ENCODE measurements at regions not wholly inside any gene's neighbourhood (a gene's known extent, or its start where the extent isn't known, plus 50 kb on each side); places are given as distances from the start of the nearest gene placed in this dataset.

GRCh38 chr7:32275216-32276009 lies 205.2 kb upstream of the PDE1C start:
- Histone ChIP-seq H3K4me1 (ENCODE audit: control insufficient read depth in 3 of 3, insufficient read depth in 3 of 3, low read length in 3 of 3) (no peaks in the 10 kb centered on the region), H3K36me3 (ENCODE audit: control insufficient read depth in 3 of 3, insufficient read depth in 3 of 3, low read length in 3 of 3) (no peaks in the 10 kb centered on the region), H3K9me3 (ENCODE audit: control insufficient read depth in 3 of 3, low read length in 3 of 3) (no peaks in the 10 kb centered on the region), H3K4me3 (ENCODE audit: low read length in 3 of 3) (no peak overlapping the region), H3K27ac (ENCODE audit: low read depth, low read length) (no peak overlapping the region), H3K27me3 (ENCODE audit: control insufficient read depth in 3 of 3, insufficient read depth in 3 of 3, low read length in 3 of 3) (peaks cover 0 to 3% (median 0%) of the 10 kb centered on the region in 3 donors), H3K9ac (ENCODE audit: low read depth in 1 of 3, low read length in 3 of 3) (no peak overlapping the region)

- Histone ChIP-seq H3K9me3 (ENCODE audit: control insufficient read depth in 3 of 3, low read length in 3 of 3) (no peaks in the 10 kb centered on the region), H3K9ac (ENCODE audit: low read depth in 1 of 3, low read length in 3 of 3) (no peak overlapping the region), H3K4me3 (ENCODE audit: low read length in 3 of 3) (no peak overlapping the region), H3K27me3 (ENCODE audit: control insufficient read depth in 3 of 3, insufficient read depth in 3 of 3, low read length in 3 of 3) (peaks cover 0 to 3% (median 0%) of the 10 kb centered on the region in 3 donors), H3K4me1 (ENCODE audit: control insufficient read depth in 3 of 3, insufficient read depth in 3 of 3, low read length in 3 of 3) (no peaks in the 10 kb centered on the region), H3K36me3 (ENCODE audit: control insufficient read depth in 3 of 3, insufficient read depth in 3 of 3, low read length in 3 of 3) (no peaks in the 10 kb centered on the region), H3K27ac (ENCODE audit: low read depth, low read length) (no peak overlapping the region)
Measured at GRCh38 chr7:32273297-32273696, 203.1 kb upstream of the PDE1C start.

DNA sequence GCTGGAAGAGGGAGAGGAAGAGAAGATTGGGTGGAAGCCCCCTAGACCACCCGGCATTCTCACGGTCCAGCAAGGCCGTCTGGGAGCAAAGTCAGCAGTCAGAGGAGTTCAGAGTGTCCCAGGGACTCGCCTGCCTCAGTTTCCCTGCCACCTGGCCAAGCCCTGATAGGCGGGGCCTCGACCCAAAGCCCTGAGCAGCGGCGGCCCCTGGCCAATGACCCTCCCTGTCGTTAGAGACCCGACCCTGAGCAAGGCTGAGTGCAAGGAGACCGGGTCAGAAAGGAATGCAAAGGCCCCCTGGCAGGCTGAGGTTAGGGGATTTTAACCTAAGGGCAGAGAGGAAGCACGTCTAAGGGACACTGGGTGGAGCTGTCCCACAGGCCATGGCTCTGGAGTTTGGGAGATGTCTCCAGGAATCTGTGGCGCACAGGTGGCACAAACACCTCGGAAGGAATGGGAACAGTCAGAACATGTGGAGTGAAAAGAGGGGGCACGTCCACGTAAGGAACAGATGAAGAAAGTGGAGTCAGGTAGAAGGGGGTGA lies 196.8 kb upstream of the PDE1C start:
- Histone ChIP-seq H3K4me3 (ENCODE audit: low read length in 3 of 3) (no peak overlapping the region), H3K9me3 (ENCODE audit: control insufficient read depth in 3 of 3, low read length in 3 of 3) (no peaks in the 10 kb centered on the region), H3K27me3 (ENCODE audit: control insufficient read depth in 3 of 3, insufficient read depth in 3 of 3, low read length in 3 of 3) (no peaks in the 10 kb centered on the region), H3K4me1 (ENCODE audit: control insufficient read depth in 3 of 3, insufficient read depth in 3 of 3, low read length in 3 of 3) (no peaks in the 10 kb centered on the region), H3K27ac (ENCODE audit: low read depth, low read length) (no peak overlapping the region), H3K36me3 (ENCODE audit: control insufficient read depth in 3 of 3, insufficient read depth in 3 of 3, low read length in 3 of 3) (no peaks in the 10 kb centered on the region), H3K9ac (ENCODE audit: low read depth in 1 of 3, low read length in 3 of 3) (no peak overlapping the region)

DNA sequence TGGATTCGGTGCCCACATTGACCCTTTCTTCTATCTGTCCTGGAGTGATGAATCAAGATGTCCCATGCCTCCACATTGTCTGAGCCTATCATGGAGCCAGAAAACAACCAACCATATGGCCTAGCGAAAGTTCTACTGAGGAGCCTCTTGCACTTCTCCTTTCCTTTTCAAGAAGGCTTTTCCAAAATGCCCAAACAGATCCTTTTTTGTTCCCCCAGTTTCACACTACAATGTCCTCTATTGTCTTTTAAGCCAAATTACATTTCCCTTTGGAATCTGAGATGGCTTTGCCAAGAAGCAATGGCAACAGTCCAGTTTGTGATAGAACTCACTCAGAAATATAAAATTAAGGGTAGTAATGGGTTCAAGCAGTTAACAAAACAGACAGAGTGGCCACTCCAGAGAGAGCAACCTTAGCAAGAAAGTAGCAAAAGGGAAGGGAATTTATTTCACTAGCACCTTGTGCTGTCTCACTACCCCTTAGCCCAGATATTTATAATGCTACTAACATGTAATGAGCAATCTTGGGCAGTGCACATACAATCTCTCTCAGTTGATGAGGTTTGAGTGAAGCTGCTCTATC lies 194.6 kb upstream of the PDE1C start:
- Histone ChIP-seq H3K27ac (ENCODE audit: low read depth, low read length) (no peak overlapping the region), H3K4me3 (ENCODE audit: low read length in 3 of 3) (no peak overlapping the region), H3K27me3 (ENCODE audit: control insufficient read depth in 3 of 3, insufficient read depth in 3 of 3, low read length in 3 of 3) (no peaks in the 10 kb centered on the region), H3K9me3 (ENCODE audit: control insufficient read depth in 3 of 3, low read length in 3 of 3) (no peaks in the 10 kb centered on the region), H3K4me1 (ENCODE audit: control insufficient read depth in 3 of 3, insufficient read depth in 3 of 3, low read length in 3 of 3) (no peaks in the 10 kb centered on the region), H3K36me3 (ENCODE audit: control insufficient read depth in 3 of 3, insufficient read depth in 3 of 3, low read length in 3 of 3) (no peaks in the 10 kb centered on the region), H3K9ac (ENCODE audit: low read depth in 1 of 3, low read length in 3 of 3) (no peak overlapping the region)

GRCh38 chr7:32263611-32264010 lies 193.4 kb upstream of the PDE1C start:
- Histone ChIP-seq H3K36me3 (ENCODE audit: control insufficient read depth in 3 of 3, insufficient read depth in 3 of 3, low read length in 3 of 3) (no peaks in the 10 kb centered on the region), H3K9me3 (ENCODE audit: control insufficient read depth in 3 of 3, low read length in 3 of 3) (no peaks in the 10 kb centered on the region), H3K4me3 (ENCODE audit: low read length in 3 of 3) (no peak overlapping the region), H3K4me1 (ENCODE audit: control insufficient read depth in 3 of 3, insufficient read depth in 3 of 3, low read length in 3 of 3) (no peaks in the 10 kb centered on the region), H3K27ac (ENCODE audit: low read depth, low read length) (no peak overlapping the region), H3K27me3 (ENCODE audit: control insufficient read depth in 3 of 3, insufficient read depth in 3 of 3, low read length in 3 of 3) (no peaks in the 10 kb centered on the region), H3K9ac (ENCODE audit: low read depth in 1 of 3, low read length in 3 of 3) (no peak overlapping the region)

- Histone ChIP-seq H3K36me3 (ENCODE audit: control insufficient read depth in 3 of 3, insufficient read depth in 3 of 3, low read length in 3 of 3) (no peaks in the 10 kb centered on the region), H3K27me3 (ENCODE audit: control insufficient read depth in 3 of 3, insufficient read depth in 3 of 3, low read length in 3 of 3) (no peaks in the 10 kb centered on the region), H3K4me3 (ENCODE audit: low read length in 3 of 3) (no peak overlapping the region), H3K27ac (ENCODE audit: low read depth, low read length) (no peak overlapping the region), H3K9me3 (ENCODE audit: control insufficient read depth in 3 of 3, low read length in 3 of 3) (no peaks in the 10 kb centered on the region), H3K9ac (ENCODE audit: low read depth in 1 of 3, low read length in 3 of 3) (no peak overlapping the region), H3K4me1 (ENCODE audit: control insufficient read depth in 3 of 3, insufficient read depth in 3 of 3, low read length in 3 of 3) (no peaks in the 10 kb centered on the region)
Measured at GRCh38 chr7:32262315-32262714, 192.1 kb upstream of the PDE1C start.

- Histone ChIP-seq H3K27me3 (ENCODE audit: control insufficient read depth in 3 of 3, insufficient read depth in 3 of 3, low read length in 3 of 3) (no peaks in the 10 kb centered on the region), H3K36me3 (ENCODE audit: control insufficient read depth in 3 of 3, insufficient read depth in 3 of 3, low read length in 3 of 3) (no peaks in the 10 kb centered on the region), H3K4me3 (ENCODE audit: low read length in 3 of 3) (no peak overlapping the region), H3K9ac (ENCODE audit: low read depth in 1 of 3, low read length in 3 of 3) (no peak overlapping the region), H3K4me1 (ENCODE audit: control insufficient read depth in 3 of 3, insufficient read depth in 3 of 3, low read length in 3 of 3) (peaks cover 0 to 3% (median 2%) of the 10 kb centered on the region in 3 donors), H3K27ac (ENCODE audit: low read depth, low read length) (no peak overlapping the region), H3K9me3 (ENCODE audit: control insufficient read depth in 3 of 3, low read length in 3 of 3) (no peaks in the 10 kb centered on the region)
Measured at GRCh38 chr7:32259931-32260596, 189.9 kb upstream of the PDE1C start.

- H3K9me3 ChIP-seq (ENCODE audit: control insufficient read depth in 3 of 3, low read length in 3 of 3): no peaks in the 10 kb centered on the region
- H3K27ac ChIP-seq (ENCODE audit: low read depth, low read length): no peak overlapping the region
- no peaks in the 10 kb centered on the region for H3K27me3 ChIP-seq (ENCODE audit: control insufficient read depth in 3 of 3, insufficient read depth in 3 of 3, low read length in 3 of 3)
- H3K36me3 ChIP-seq (ENCODE audit: control insufficient read depth in 3 of 3, insufficient read depth in 3 of 3, low read length in 3 of 3): no peaks in the 10 kb centered on the region
- no peak overlapping the region for H3K9ac ChIP-seq (ENCODE audit: low read depth in 1 of 3, low read length in 3 of 3)
- H3K4me1 ChIP-seq (ENCODE audit: control insufficient read depth in 3 of 3, insufficient read depth in 3 of 3, low read length in 3 of 3): peaks cover 0 to 3% (median 2%) of the 10 kb centered on the region in 3 donors
- H3K4me3 ChIP-seq (ENCODE audit: low read length in 3 of 3): no peak overlapping the region
Measured at GRCh38 chr7:32258265-32258664, 188.1 kb upstream of the PDE1C start.

DNA sequence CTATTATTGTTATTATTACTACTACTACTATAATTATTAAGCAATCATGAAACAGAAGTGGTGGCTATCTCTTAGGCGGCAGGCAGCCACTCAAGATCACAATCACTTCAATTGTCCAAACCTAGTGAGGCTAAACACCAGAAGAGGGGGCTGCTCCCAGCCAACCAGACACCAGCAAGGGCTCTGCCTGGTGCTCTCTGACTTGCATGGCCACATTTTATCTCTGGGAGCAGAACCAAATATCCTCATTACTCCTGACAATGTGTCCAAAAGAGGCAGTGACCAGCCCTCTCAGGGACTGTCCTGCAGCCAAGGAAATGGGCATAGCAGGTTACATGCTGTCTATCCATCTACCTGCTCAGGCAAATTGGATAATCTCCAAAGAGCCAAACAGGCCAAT lies 187.4 kb upstream of the PDE1C start:
- H3K9me3 ChIP-seq (ENCODE audit: control insufficient read depth in 3 of 3, low read length in 3 of 3): no peaks in the 10 kb centered on the region
- H3K27ac ChIP-seq (ENCODE audit: low read depth, low read length): no peak overlapping the region
- peaks cover 0 to 3% (median 2%) of the 10 kb centered on the region in 3 donors for H3K4me1 ChIP-seq (ENCODE audit: control insufficient read depth in 3 of 3, insufficient read depth in 3 of 3, low read length in 3 of 3)
- H3K27me3 ChIP-seq (ENCODE audit: control insufficient read depth in 3 of 3, insufficient read depth in 3 of 3, low read length in 3 of 3): no peaks in the 10 kb centered on the region
- H3K4me3 ChIP-seq (ENCODE audit: low read length in 3 of 3): no peak overlapping the region
- H3K36me3 ChIP-seq (ENCODE audit: control insufficient read depth in 3 of 3, insufficient read depth in 3 of 3, low read length in 3 of 3): no peaks in the 10 kb centered on the region
- H3K9ac ChIP-seq (ENCODE audit: low read depth in 1 of 3, low read length in 3 of 3): no peak overlapping the region

- H3K4me1 ChIP-seq (ENCODE audit: control insufficient read depth in 3 of 3, insufficient read depth in 3 of 3, low read length in 3 of 3): peaks cover 0 to 3% (median 2%) of the 10 kb centered on the region in 3 donors
- H3K9ac ChIP-seq (ENCODE audit: low read depth in 1 of 3, low read length in 3 of 3): no peak overlapping the region
- no peak overlapping the region for H3K27ac ChIP-seq (ENCODE audit: low read depth, low read length)
Measured at GRCh38 chr7:32256811-32257210, 186.6 kb upstream of the PDE1C start.

More at GRCh38 chr7:32256811-32257210, 186.6 kb upstream of the PDE1C start:
- Histone ChIP-seq H3K4me3 (ENCODE audit: low read length in 3 of 3) (no peak overlapping the region), H3K9me3 (ENCODE audit: control insufficient read depth in 3 of 3, low read length in 3 of 3) (no peaks in the 10 kb centered on the region), H3K36me3 (ENCODE audit: control insufficient read depth in 3 of 3, insufficient read depth in 3 of 3, low read length in 3 of 3) (no peaks in the 10 kb centered on the region), H3K27me3 (ENCODE audit: control insufficient read depth in 3 of 3, insufficient read depth in 3 of 3, low read length in 3 of 3) (no peaks in the 10 kb centered on the region)

Data from skeletal muscle tissue (tissue), 3 donors.